GM13976 (cell line): ENCODE measurements at regions not wholly inside any gene's neighbourhood (a gene's known extent, or its start where the extent isn't known, plus 50 kb on each side); places are given as distances from the start of the nearest gene placed in this dataset.

Experiments
- DNase-seq: peaks from one replicate; pipeline ENCODE4 v3.0.0; 2012; ENCODE audit warnings: low spot score
- CTCF ChIP-seq: IDR thresholded peaks from 2 replicates; pipeline ENCODE4 v1.5.1; 2012; ENCODE audit warnings: borderline replicate concordance, mild to moderate bottlenecking; ENCODE audit not compliant: insufficient read depth; ENCODE audit errors: extremely low read depth, missing control alignments, control extremely low read depth
- in situ Hi-C: fragments of 300-500 bp; cut with MboI; formaldehyde crosslinking; loops from one replicate; pipeline ENCODE4 v1.12.0; 2022; ENCODE audit warnings: low sequenced_read_pairs, mixed read lengths, inconsistent platforms; ENCODE audit not compliant: unreplicated experiment

DNA sequence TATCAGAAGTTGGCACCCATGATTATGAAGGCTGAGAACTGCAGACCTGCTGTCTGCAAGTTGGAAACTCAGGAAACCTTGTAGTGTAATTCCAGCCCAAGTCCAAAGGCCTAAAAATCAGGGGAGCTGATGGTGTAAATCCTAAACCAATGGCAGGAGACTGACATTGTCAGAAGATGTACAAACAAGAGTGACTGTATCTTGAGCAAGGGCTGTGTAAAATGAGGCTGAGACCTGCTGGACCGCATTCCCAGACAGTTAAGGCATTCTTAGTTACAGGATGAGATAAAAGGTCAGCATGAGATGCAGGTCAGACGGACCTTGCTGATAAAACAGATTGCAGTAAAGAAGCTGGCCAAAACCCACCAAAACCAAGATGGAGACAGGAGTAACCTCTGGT, 147.7 kb downstream of the COG6 start:
- no peak for DNase-seq
- in situ Hi-C loops: no loop called here
- TF ChIP-seq CTCF: no peak

DNA sequence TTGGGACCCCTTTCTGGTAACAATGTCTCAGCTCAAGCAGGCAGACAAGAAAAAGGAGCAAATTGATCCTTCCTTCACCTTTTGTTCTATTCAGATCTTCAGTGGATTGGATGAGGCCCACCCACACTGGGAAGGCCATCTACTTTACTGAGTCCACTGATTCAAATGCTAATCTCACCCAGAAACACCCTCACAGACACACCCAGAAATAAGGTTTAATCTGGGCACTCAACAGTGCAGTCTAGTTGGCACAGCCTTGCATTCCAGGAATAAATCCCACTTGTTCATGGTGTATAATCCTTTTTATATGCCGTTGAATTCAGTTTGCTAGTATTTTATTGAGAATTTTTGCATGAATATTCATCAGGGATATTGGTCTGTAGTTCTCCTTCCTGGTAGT, 148.4 kb downstream of the COG6 start:
- DNase-seq: no peak
- in situ Hi-C loops: no loop called here

DNA sequence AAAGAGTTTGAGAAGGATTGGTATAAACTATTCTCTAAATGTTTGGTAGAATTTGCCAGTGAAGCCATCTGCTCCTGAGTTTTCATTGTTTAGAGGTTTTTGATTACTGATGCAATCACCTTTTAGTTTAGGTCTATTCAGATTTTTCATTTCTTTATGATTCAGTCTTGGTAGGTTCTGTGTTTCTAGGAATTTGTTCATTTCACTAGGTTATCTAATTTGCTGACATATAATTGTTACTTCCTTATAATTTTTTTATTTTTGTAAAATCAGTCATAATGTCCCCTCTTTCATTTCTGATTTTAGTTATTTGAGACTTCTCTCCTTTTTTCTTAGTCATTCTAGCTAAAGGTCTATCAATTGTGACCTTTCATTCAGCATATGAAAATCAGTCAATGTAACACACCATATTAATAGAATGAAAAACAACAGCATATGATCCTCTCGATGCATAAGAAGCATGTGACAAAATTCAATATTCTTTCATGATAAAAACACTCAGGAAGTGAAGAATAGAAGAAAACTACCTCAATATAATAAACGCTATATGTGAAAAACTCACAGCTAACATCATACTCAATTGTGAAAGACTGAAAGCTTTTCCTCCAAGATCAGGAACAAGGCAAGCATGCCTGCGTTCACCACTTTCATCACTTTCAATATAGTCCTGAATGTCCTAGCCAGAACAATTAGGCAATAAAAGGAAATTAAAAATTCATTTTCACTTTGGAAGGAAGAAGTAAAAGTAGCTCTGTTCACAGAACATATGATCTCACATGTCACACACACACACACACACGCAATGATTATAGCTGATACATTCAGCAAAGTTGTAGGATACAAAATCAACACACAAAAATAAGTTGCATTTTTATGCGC, 149.1 kb downstream of the COG6 start:
- TF ChIP-seq CTCF: no peak
- DNase-seq: no peak
- in situ Hi-C loops: no loop called here

More for the DNA sequence above, 148.4 kb downstream of the COG6 start:
- no peak for TF ChIP-seq CTCF

DNA sequence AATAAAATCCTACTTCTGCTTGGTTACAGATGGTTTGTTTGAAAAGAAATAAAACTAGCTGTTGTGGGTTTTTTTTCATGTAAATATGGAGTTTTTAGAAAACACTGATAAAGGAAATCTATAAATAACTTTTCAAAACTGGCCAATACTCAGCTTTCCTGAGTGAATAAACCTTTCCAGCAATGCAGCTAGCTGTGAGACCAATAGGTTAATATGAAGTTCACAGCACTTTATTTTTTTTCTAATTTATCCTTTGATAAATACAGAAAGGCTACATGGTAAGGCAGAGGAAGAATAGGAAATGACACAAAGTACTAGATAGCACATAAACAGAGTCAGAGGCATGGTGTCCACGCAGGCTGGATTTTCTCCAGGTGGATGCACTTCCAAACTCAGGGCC, 154.0 kb downstream of the COG6 start:
- no peak for TF ChIP-seq CTCF
- no peak for DNase-seq
- in situ Hi-C loops: no loop called here

DNA sequence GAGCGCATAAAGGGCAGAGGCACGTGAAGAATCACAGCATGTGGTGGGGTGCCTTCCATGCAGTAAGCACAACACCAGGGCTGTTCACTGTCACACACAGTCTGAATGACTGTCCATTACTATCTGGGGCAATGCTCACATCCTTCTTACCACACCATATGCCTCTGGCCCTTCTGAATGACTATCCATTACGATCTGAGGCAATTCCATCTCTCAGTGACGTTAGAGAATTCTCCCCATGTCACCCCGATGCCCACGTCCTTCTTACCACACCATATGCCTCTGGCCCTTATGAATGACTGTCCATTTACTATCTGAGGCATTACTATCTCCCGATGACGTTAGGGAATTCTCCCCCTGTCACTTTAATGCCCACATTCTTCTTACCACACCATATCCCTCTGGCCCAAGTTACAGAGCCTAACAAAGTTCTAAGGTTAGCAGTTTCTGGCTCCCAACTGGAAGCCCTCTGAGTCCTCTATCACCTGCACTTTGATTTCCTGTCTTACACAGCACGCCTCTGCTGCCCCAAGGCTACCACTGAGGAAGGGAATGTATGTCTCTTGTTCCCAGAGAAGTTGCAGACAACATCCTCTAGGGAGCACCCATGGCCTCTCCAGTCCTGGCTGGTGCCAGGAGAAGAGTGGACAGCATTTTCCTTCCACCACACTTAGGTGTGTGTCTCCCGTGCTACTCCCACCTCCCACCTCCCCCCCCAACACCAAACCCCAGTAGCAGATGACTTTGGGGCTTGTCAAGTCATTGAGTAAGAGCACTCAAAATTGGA, 154.8 kb downstream of the COG6 start:
- TF ChIP-seq CTCF: no peak
- no peak for DNase-seq
- in situ Hi-C loops: no loop called here

- no peak for TF ChIP-seq CTCF
- DNase-seq: no peak
- in situ Hi-C loops: no loop called here
These were observed 155.6 kb downstream of the COG6 start for GRCh38 chr13:39811051-39811450.
